HEK293 (cell line): ENCODE measurements at regions not wholly inside any gene's neighbourhood (a gene's known extent, or its start where the extent isn't known, plus 50 kb on each side); places are given as distances from the start of the nearest gene placed in this dataset.

Experiments used
- CTCF ChIA-PET: fragments of 350-600 bp; formaldehyde crosslinking; extraction: SDS; loops from one replicate; lab custom pipeline; 2021; ENCODE audit warnings: antibody characterized with exemption; lab: Yijun Ruan, JAX
- POLR2A ChIA-PET: fragments of 300-600 bp; formaldehyde crosslinking; extraction: SDS; loops from one replicate; lab custom pipeline; 2020; ENCODE audit warnings: antibody characterized with exemption, inconsistent platforms; lab: Yijun Ruan, JAX
- H3K27ac ChIP-seq: fragments of 200-500 bp; sonication (Bioruptor generic); 2 replicates; pipeline ENCODE4 v1.5.1; 2014; ENCODE audit warnings: low read depth, low read length, control low read depth, inconsistent platforms; ENCODE audit errors: extremely low read depth
- H3K36me3 ChIP-seq, 2 experiments: fragments of 200-500 bp in 1 of 2; sonication (Bioruptor generic) in 1 of 2; 1 replicate in 1 of 2; 2 replicates in 1 of 2; pipeline ENCODE4 v1.5.1; 2014 to 2017; ENCODE audit warnings: inconsistent platforms in 2 of 2, low read length in 2 of 2; ENCODE audit not compliant: control insufficient read depth in 2 of 2, insufficient read depth in 1 of 2
- H3K4me1 ChIP-seq: fragments of 200-500 bp; sonication (Bioruptor generic); 2 replicates; pipeline ENCODE4 v1.5.1; 2014; ENCODE audit warnings: mild to moderate bottlenecking, low read length, inconsistent platforms; ENCODE audit not compliant: control insufficient read depth, insufficient read depth
- H3K4me3 ChIP-seq: 2 replicates; pipeline ENCODE4 v1.5.1; 2011; ENCODE audit warnings: low read depth, mild to moderate bottlenecking, control low read depth, low read length, moderate library complexity
- H3K9me3 ChIP-seq: fragments of 200-500 bp; sonication (Bioruptor generic); 2 replicates; pipeline ENCODE4 v1.5.1; 2014; ENCODE audit warnings: low read depth, low read length, inconsistent platforms; ENCODE audit not compliant: control insufficient read depth, insufficient read depth
- HOXC10 ChIP-seq: sonication (generic); formaldehyde crosslinking; IDR thresholded peaks from 2 replicates; pipeline ENCODE4 v1.8.1; 2023; ENCODE audit warnings: mild to moderate bottlenecking, missing genetic modification reagents
- HOXD13 ChIP-seq: sonication (generic); formaldehyde crosslinking; IDR thresholded peaks from 2 replicates; pipeline ENCODE4 v1.8.0; 2022; ENCODE audit warnings: missing genetic modification reagents, borderline replicate concordance
- KLF1 ChIP-seq: fragments of 450-650 bp; formaldehyde crosslinking; IDR thresholded peaks from 2 replicates; pipeline ENCODE4 v1.5.1; 2016; ENCODE audit warnings: missing biosample characterization, missing genetic modification characterization
- PRDM4 ChIP-seq: fragments of 450-650 bp; formaldehyde crosslinking; IDR thresholded peaks from 2 replicates; pipeline ENCODE4 v1.5.1; 2017; ENCODE audit warnings: missing biosample characterization, missing genetic modification characterization
- SETDB1 ChIP-seq: IDR thresholded peaks from one replicate; pipeline ENCODE4 v1.6.1; 2017; ENCODE audit warnings: mild to moderate bottlenecking, low read length, moderate library complexity, mixed read lengths; ENCODE audit not compliant: insufficient read length
- ZBTB49 ChIP-seq: fragments of 450-650 bp; formaldehyde crosslinking; IDR thresholded peaks from 2 replicates; pipeline ENCODE4 v1.5.1; 2016; ENCODE audit warnings: missing biosample characterization, missing genetic modification characterization, low read depth
- ZNF202 ChIP-seq: fragments of 450-650 bp; formaldehyde crosslinking; IDR thresholded peaks from 2 replicates; pipeline ENCODE4 v1.5.1; 2016; ENCODE audit warnings: missing biosample characterization, missing genetic modification characterization, borderline replicate concordance
- ZNF23 ChIP-seq: fragments of 450-650 bp; formaldehyde crosslinking; IDR thresholded peaks from 2 replicates; pipeline ENCODE4 v1.5.1; 2016; ENCODE audit warnings: missing biosample characterization, missing genetic modification characterization, borderline replicate concordance
- ZNF350 ChIP-seq: fragments of 450-650 bp; formaldehyde crosslinking; IDR thresholded peaks from 2 replicates; pipeline ENCODE4 v1.5.0; 2017; ENCODE audit warnings: missing biosample characterization, mild to moderate bottlenecking, missing genetic modification characterization
- ZNF433 ChIP-seq: fragments of 450-650 bp; formaldehyde crosslinking; IDR thresholded peaks from 2 replicates; pipeline ENCODE4 v1.5.1; 2016; ENCODE audit warnings: missing biosample characterization, missing genetic modification characterization, low read depth
- ZNF513 ChIP-seq: fragments of 450-650 bp; IDR thresholded peaks from 2 replicates; pipeline ENCODE4 v1.5.1; 2018; ENCODE audit warnings: missing biosample characterization, missing genetic modification characterization
- ZNF544 ChIP-seq: fragments of 450-650 bp; formaldehyde crosslinking; IDR thresholded peaks from 2 replicates; pipeline ENCODE4 v1.5.0; 2017; ENCODE audit warnings: missing biosample characterization, missing genetic modification characterization
- ZNF639 ChIP-seq: fragments of 450-650 bp; formaldehyde crosslinking; IDR thresholded peaks from 2 replicates; pipeline ENCODE4 v1.5.1; 2016; ENCODE audit warnings: missing biosample characterization, missing genetic modification characterization
- ZNF660 ChIP-seq: fragments of 450-650 bp; IDR thresholded peaks from 2 replicates; pipeline ENCODE4 v1.5.1; 2018; ENCODE audit warnings: missing biosample characterization, mild to moderate bottlenecking, missing genetic modification characterization
- ZNF692 ChIP-seq: fragments of 450-650 bp; formaldehyde crosslinking; IDR thresholded peaks from 2 replicates; pipeline ENCODE4 v1.5.1; 2016; ENCODE audit warnings: missing biosample characterization, missing genetic modification characterization
- ZNF701 ChIP-seq: fragments of 450-650 bp; formaldehyde crosslinking; IDR thresholded peaks from 2 replicates; pipeline ENCODE4 v1.5.1; 2016; ENCODE audit warnings: missing biosample characterization, missing genetic modification characterization
- ZNF704 ChIP-seq: fragments of 450-650 bp; formaldehyde crosslinking; IDR thresholded peaks from 2 replicates; pipeline ENCODE4 v1.5.1; 2016; ENCODE audit warnings: missing biosample characterization, missing genetic modification characterization
- ZSCAN30 ChIP-seq: fragments of 450-650 bp; IDR thresholded peaks from 2 replicates; pipeline ENCODE4 v1.5.1; 2018; ENCODE audit warnings: missing biosample characterization, mild to moderate bottlenecking, missing genetic modification characterization, moderate library complexity

GRCh38 chr3:118707991-118708390, 326.7 kb downstream of the IGSF11 start:
- H3K36me3 ChIP-seq, result no peaks in the 10 kb centered on the region
- POLR2A ChIA-PET, result no interaction called here
- TF ChIP-seq ZNF692 (tag by site-specific recombination) (no peak), ZNF433 (tag by site-specific recombination) (no peak), ZBTB49 (tag by site-specific recombination) (no peak), ZNF704 (tag by site-specific recombination) (no peak), ZNF23 (tag by site-specific recombination) (no peak), ZNF202 (tag by site-specific recombination) (no peak)
- no peak overlapping the region for H3K27ac ChIP-seq
- CTCF ChIA-PET, result no interaction called here
- no peaks in the 10 kb centered on the region for H3K4me1 ChIP-seq
- H3K9me3 ChIP-seq, result no peaks in the 10 kb centered on the region
- H3K4me3 ChIP-seq, result no peak overlapping the region

- H3K9me3 ChIP-seq, result no peaks in the 10 kb centered on the region
- no peaks in the 10 kb centered on the region for H3K4me1 ChIP-seq
- ChIA-PET CTCF (no interaction called here), POLR2A (no interaction called here)
- H3K36me3 ChIP-seq, result no peaks in the 10 kb centered on the region
- no peak overlapping the region for H3K27ac ChIP-seq
- no peak for TF ChIP-seq HOXC10
- TF ChIP-seq ZNF701 (tag by site-specific recombination), result no peak
- TF ChIP-seq ZSCAN30 (tag by site-specific recombination), result no peak
- TF ChIP-seq KLF1 (tag by site-specific recombination), result no peak
- TF ChIP-seq SETDB1, result no peak
- no peak for TF ChIP-seq PRDM4 (tag by site-specific recombination)
- no peak for TF ChIP-seq HOXD13 (CRISPR knock-in tag)
- no peak for TF ChIP-seq ZNF350 (tag by site-specific recombination)
- no peak overlapping the region for H3K4me3 ChIP-seq
These were observed 324.1 kb downstream of the IGSF11 start for GRCh38 chr3:118710532-118710931.

GRCh38 chr3:118713502-118714207, 321.0 kb downstream of the IGSF11 start:
- Histone ChIP-seq H3K9me3 (no peaks in the 10 kb centered on the region), H3K4me1 (no peaks in the 10 kb centered on the region), H3K4me3 (no peak overlapping the region), H3K36me3 (no peaks in the 10 kb centered on the region), H3K27ac (no peak overlapping the region)
- ChIA-PET POLR2A (no interaction called here), CTCF (no interaction called here)
- TF ChIP-seq ZNF639 (tag by site-specific recombination) (no peak), ZNF513 (tag by site-specific recombination) (no peak), PRDM4 (tag by site-specific recombination) (no peak), ZNF660 (no peak), ZNF544 (tag by site-specific recombination) (no peak)
